Stimulated activated CD8-positive, alpha-beta memory T cell treated with anti-CD3 and anti-CD28 coated beads, Interleukin-2, amount 100 ng/mL, for 1 hour (primary cell): ENCODE measurements at regions not wholly inside any gene's neighbourhood (a gene's known extent, or its start where the extent isn't known, plus 50 kb on each side); places are given as distances from the start of the nearest gene placed in this dataset.

Experiments used
- DNase-seq, 2 donors: peaks; one replicate each; pipeline ENCODE4 v3.0.0-alpha.2; 2020; ENCODE audit warnings: low read depth in 2 of 2

DNA sequence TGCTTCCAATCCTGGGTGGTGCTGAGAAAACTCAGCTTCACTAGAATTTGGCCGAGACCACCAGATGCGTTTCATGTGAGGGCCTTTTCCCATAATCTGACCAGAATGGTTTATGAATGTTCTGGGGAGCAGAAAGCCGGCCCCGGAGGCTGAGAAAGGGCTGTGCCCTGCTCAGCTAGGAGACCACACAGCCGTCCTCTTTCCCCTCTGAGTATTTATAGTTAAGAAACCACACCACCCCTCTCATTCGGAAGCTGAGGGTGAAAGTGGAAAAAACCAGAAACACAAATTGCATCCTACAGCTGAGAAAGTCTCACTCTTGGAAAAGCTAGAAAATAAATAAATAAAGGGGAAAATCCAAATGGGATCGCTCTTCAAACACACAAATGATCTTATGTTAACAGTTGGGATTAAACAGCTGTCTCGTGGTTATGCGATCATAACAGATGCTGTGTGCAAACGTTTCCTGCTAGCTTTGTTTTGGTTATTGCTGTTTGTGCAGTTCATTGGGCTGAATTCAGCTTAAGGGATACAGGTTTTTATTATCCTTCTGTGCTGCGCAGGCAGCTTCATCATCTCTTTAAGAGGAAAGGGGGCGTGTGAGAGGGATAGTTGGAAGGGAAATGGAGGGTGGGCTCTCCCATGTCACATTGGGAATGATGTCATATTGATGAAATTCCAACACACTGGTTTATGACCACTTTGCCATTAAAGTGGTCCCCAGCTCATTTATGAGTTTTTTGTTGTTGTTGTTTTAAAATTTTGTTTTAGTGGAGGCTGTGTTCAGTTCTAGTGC is 1026.2 kb upstream of the NR2F2 start:
- DNase-seq: no peak

DNA sequence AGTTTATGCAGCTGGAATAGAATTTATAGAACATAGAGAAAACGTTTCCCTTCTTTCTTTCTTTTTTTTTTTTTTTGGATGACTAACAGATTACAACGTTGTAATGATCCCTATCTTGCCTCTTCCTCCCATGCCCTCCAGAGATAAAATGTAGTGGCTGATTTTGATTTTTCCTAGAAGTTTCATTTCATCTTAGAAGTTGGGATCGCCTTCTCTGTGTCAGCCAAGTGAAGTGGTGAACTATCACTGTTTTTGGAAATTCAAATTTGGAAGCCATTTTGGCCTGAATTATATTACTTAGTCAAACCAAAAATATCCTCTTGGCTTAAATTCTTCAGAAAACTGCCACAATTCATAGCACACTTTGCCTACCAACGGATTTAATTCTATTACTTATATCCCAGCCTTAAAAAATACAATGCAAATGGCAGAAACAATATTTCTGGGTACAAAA is 1025.5 kb upstream of the NR2F2 start:
- no peak for DNase-seq

DNA sequence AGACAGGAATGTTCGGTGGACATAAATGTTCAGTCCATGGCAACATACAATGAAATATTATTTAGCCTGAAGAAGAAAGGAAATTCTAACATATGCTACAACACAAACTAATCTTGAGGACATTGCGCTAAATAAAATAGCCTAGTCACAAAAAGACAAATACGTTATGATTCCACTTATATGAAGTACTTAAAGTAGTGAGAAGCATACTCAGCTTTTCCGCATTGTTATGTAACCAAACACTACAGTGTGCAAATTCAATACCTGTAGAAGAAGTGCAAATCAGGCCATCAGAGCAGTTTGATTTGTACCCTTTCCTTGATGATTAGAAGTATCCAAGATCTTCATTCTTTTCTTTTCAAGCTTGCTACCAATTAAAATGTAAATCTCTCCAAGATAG is 1023.4 kb upstream of the NR2F2 start:
- no peak for DNase-seq

DNA sequence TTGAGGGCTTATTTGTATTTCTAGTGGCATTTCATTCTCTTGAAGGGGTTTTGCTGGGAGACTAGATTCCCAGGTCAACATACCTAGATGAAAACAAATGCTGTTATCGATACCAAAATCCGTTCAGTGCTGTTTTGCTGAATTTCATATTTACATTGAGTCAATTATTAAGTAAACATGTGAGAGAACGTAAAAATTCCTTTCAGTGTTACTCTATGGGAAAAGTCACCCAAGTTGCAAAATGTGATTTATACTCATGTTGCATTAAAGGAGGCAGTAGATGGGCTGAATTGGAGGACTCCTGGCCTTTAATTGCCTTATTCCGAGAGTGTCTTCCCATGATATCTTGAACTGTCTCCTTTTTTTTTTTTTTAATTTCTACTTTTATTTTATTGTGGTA is 1011.3 kb upstream of the NR2F2 start:
- no peak for DNase-seq

DNA sequence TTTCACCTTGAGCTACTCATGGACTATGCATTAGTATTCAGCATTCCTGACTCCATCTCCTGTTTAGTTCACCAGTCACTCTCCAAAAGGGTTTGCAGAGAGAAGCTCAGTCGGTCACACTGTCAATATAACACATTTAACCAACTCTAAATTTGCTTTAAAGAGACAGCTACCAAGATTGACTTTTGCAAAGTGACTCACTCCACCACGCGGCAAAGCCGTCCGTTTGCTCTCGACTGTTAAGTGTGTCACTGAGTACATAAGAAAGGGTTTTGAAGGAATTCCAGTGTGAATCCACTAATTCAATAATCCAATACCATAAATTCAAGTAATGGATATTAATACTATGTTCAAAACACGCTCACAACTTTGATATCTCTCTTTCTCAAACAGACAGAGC is 1006.7 kb upstream of the NR2F2 start:
- no peak for DNase-seq

DNA sequence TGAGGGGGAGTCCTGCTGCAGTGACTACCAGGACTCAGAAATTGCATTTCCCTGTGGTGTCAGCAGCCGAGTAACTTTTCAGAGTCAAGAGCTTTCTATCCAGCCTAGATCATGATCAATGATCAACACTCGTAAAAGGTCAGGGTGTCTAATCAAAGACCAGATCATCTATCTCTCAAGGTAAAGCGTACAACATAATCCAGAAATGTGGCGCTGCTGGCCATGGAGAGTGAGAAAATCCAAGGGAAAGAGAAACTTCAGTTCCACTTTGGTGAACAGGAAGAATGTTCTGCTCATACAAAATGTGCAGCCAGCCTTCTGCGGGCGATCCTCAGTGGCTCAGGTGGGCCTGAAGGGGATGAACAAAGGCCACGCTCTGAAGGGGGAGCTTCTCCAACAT is 1005.8 kb upstream of the NR2F2 start:
- no peak for DNase-seq

DNA sequence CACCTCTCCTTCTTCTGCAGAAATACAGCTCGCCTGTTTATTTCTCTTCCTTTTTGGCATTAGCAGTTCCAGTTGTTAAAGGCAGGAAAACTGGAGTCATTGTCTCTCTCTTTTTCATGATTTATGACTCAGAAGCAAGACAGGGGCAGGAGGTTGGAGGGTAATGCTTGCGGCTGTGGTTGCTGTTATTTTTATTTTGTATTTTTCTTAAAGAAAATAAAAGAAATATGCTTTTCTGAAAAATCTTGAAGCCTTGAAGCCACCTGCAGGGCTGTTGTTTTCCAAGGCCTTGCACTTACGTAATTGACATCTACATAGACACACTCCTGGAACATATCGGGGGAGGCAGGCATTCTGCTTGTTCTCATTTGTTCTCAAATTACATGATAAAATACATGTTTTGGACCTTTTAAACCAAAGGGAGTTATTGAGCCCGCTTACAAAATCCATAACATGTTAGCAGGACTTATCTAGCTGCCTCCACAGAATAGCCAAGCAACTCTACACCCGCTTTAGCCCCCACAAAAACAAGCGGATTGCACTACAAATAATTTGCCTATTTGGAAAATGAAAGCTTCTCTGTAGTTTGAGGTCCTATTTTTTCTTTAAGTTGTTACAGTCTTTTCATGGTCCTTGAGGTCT is 1004.6 kb upstream of the NR2F2 start:
- DNase-seq: no peak

DNA sequence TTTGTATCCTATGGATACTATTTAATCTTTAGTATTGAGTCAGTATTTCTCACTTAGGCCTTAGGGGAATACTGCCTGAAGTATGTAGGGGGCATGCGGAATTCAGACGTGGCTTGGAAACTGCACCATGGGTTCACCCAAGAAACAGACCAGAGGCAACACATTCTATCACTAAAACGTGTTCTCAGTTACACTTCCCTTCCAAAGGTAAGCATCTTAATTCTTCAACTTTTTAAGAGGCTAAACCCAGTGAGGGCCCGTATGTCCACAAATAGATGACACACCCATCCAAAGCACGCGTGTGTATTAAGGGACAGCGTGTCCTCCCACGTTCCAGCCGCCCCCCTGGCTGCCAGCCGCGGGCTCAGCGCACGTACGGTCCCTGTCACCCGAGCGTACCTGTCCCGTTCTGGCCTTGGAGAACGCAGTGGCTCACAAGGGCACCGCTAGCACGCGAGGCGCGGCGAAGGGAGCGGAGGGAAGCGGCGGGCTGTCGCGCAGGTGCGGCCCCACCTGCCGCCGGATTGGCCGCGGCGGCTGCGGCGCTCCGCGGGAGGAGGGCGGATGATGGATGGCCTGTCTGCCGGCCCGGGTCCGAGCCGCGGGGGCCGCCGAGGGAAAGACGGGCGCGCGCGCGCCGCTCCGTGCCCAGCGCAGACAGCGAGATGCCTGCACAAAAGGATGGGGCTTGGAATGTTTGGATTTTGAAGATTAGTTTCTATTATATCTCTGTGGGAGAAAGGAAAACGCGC is 1003.9 kb upstream of the NR2F2 start:
- DNase-seq: no peak

DNA sequence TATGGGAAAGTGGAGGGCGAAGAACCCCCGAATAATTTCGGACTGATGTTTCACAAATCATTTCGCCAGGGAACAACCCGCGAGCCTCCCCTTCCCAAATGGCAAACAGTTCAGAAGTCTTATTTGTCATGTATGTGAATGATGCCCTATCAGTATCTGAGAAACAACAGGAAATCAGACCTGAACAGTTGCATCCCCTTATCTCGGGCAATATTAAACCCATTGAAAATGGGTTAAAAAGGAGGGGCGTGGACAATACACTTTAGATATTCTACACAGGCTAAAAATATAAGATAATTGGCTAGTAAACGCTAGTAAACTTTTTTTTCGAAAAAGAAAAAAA is 1003.3 kb upstream of the NR2F2 start:
- DNase-seq: no peak

DNA sequence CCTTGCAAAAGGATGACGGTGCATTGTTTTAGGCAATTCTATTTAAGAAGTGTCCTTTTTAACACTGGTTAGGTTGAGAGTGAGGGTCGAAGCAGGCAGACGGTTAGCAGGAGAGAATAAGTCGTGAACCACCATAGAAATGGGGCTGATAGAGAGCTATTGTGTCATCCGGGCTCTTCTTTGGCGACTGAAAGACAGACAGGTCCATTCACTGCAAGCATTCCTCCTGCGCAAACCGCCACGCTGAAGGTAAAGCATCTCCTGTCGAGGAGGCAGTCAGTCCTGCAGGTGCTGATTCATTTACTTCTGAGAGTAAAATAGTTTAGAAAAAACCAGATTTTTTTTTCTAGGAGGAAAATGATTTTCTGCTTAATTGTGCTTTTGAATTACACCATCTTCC is 1002.8 kb upstream of the NR2F2 start:
- DNase-seq: no peak

DNA sequence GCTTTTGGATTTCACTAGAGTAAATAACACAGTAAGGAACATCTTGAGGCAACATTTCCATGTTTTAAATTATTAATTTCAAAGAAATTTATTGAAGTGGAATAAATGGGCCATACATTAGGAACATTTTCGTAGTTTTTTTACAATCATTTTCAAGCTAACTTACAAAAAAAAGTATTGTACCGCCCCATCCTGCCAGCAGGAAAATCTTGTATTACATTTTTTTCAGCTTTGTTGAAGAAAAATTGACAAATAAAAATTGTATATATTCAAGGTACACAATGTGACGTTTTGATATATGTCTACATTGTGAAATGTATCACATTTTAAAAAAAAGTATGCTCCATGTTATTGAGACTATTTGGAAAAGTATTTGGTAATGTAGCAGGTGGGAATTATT is 1001.9 kb upstream of the NR2F2 start:
- DNase-seq: no peak

DNA sequence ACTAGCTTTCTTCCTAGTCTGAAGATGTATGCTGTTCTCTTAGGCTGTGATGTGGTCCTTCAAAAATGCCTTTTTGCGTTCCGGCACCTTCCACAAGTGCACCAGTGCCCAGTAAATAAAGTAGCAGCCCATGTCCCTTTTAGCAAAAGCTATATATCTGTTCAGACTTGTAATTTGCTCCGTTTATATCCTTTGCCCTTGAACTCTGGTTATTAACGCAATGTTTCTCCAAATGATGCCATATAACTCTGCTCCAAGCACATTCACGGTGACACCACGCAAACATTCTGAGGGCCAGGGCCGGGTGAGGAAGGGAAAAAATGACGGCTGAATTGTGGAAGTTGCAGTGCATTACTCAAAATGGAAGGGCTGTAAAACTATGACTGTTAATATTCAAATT is 1001.1 kb upstream of the NR2F2 start:
- no peak for DNase-seq

DNA sequence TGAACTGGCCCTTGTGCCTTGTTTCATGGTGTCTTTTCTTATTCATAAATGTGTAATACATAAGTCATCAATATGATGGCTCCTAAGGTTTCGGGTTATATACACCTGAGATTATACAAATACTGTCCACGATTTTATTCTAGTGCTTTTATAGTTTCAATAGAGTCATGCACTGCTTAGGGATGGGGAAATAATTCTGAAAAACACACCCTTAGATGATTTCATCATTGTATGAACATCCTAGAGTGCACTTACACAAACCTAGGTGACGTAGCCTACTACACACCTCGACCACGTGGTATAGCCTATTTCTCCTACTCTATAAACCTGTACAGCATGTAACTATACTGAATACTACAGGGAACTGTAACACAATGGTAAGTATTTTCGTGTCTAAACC is 988.8 kb upstream of the NR2F2 start:
- DNase-seq: no peak

DNA sequence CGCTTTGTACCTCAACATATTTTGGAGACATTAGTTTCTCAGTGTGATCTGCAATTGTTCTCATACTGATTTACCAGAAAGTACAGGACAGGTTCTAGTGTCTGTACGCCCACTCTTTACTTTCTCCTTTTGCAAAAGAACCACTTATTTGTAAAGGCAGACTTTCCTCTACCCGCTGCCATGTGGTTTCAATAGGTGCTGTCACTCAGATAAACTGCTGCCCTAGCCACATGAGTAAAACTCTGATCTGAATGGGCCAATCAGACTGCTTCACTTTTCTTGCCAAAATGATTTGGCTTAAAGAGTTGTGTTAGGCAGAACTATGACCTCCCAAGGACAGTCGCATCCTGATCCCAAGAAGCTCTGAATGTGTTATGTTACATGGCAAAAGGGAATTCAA is 984.6 kb upstream of the NR2F2 start:
- no peak for DNase-seq

DNA sequence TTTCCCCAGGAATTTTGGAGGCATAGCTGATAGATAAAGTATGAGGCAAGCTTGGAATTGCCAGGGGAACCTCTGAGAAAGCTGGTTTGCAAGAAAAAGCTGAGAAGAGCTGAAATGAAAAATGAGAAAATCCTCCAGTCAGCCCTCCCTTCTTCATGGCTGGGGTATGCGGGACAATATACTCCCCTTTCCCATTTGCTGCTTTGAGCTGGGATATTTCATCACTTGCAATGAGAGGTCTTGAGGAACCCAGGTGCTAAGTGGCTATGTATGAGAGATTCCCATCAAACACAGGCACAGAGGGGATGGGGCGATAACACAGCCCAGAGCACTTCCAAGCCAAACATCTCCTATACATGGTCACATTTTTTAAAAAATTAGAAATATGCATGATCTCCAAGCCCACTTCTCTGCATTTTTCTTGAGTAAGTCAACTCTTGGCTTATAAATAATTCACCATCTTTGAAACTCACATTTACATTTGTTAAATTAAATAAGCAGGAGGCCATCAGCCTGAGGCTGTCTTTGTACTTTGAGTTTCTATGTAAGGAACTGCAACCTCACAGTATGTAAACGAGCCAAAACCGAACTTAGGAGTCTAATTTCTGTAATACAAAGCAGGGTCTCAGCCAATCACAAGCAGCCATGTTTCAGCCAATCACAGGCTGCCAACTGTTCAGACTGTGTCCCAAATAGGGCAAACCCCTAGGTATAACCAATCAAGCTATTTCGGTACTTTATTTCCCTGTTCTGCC is 983.6 kb upstream of the NR2F2 start:
- no peak for DNase-seq

DNA sequence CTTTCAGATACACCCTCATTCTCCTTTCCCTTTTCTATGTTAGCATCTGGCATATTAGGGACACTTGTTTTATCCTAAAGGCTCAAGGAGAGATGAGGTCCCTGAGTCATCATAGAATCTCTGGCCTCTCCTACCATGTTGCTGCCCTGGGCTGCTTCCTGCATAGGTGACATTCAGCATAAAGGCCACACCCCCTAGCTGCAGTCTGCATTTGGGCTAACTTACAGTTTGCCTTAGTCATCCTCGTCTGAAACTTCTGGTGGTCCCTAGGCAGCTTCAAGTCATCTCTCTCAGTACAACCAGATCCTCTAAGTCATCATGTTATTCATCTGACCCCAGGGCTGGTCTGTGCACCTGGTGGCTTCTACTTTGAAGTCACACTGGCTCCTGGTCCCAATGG is 982.7 kb upstream of the NR2F2 start:
- DNase-seq: no peak

DNA sequence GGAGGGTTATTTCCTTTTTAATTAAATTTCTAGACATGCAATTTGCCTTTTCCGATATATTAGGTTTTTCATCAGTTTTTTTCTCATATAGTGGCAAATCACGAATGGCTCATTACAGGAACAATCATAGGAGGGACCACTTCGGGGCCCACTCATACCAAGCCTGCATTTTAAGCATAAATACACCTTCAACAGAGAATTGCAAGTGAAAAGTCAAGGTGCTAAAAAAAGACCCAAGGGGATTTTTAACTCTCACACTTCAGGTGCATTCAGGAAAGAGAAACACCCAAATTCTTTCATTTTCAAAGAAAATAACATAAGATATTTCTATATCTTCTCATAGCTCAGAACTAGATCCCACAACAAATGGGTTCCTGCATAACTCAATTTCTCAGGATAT is 979.6 kb upstream of the NR2F2 start:
- no peak for DNase-seq

DNA sequence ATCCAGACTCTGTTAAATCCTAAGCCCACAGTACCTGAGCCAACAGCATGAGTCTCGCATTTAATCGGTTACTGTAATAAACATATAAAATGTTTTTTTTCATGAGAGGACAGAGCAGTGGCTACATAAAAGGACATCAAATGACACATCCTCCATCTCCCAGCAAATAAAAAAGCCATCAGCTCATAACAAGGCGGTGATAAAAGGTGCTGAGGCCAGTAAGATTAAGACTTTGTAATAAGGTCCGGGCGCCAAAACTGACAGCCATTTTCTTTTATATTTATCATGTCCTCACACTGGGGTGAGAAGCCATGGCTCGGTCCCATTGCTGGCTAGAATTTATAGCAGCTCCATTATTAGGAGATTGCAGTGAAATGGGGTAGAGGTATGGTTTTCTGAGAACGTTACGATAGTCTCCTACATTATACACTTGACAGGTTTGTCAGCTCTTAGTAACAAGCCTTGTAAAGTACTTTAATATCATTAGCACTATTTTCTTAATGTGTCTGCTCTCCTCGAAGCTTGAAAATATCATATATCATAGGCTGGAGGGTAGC is 977.8 kb upstream of the NR2F2 start:
- no peak for DNase-seq

DNA sequence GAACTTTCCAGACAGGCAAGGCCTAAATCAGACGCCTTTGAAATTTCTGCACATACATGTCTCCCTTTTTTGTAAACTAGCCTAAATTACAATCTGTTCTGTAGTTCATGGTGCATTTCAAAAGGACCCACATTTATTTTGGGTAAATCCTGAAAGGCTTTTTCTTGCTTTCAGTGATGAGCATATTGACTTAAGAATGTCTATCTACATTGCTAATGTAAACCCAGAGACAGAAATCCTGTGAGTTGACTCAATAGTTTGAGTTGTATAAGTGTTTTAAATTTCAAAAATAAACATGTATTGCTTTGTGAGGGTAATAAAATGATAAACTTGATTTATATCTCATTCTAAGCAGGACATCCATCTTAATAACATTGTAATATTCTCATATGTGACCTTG is 977.0 kb upstream of the NR2F2 start:
- DNase-seq: no peak

DNA sequence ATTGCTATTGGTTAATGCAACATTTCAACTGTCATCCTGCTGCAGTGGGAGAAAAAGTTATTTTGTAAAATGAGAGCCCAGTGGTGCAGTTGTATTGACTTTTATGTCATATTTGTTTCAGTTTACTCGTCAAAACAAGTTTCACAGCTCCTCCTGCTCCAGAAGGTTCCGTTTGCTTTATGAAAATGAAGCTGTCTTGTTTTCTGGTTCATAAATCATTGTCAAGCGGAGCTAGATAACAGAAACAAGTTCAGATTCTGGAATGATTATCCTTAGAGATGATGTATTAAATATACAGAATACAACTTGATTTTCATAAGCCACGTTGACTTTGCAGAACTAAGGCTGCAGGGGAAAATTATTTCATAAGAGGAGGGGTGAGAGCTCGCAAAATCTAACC is 970.5 kb upstream of the NR2F2 start:
- no peak for DNase-seq

DNA sequence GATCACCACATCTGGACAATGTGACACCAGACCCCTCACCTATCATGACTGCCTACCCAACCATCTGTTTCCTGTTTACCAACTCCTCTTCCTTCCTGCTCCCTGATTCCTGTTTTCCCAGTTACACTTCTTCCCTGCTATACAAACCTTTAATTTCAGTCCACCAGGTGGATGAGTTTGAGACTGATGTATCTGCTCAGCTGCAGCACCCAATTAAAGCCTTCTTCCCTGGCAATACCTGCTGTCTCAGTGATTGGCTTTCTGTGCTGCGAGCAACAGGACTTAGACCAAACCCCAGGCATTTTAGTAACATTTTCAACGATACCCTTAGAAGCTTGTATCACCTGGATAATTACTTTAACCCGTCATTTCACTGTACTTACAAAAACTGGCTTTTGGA is 968.2 kb upstream of the NR2F2 start:
- no peak for DNase-seq

DNA sequence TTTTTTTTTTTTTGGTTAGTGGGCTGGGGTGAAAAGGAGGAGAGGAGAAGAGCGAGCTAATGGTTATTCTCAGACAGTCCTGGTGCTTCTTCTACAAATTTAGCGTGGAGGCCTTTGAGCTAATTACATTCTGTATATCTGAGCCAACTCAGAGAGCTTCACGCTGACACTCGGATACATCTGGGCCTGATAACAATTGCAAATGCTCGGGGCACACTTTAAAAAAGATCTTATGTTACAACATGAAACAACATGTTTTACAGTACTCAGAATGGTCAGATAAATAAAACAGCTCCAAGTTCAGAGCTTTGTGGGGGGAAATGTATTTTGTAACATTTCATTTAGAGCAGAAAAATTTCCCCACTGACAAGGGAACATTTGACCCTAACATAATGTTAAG is 966.9 kb upstream of the NR2F2 start:
- no peak for DNase-seq
